ENCODE measurements at regions not wholly inside any gene's neighbourhood (a gene's known extent, or its start where the extent isn't known, plus 50 kb on each side); places are given as distances from the start of the nearest gene placed in this dataset.

GRCh38 chr17:70945386-70945785 is 776.1 kb downstream of the KCNJ2 start:
- dilution Hi-C loops (cut with MboI; ENCODE audit: extremely low pct_ligation_motif_present, low sequenced_read_pairs) (no loop called here), intact Hi-C loops (cut with micrococcal nuclease) (no loop called here)
- Histone ChIP-seq H3K9ac (replicated peaks; ENCODE audit: extremely low read depth, insufficient read depth, low read length) (no peak overlapping the region), H3K27me3 (ENCODE audit: control insufficient read depth in 2 of 2, insufficient read depth in 2 of 2, low read length in 2 of 2) (no peaks in the 10 kb centered on the region), H4K20me1 (replicated peaks; ENCODE audit: control insufficient read depth, extremely low read depth, insufficient read depth, low read length) (no peaks in the 10 kb centered on the region), H3K79me2 (ENCODE audit: control insufficient read depth, insufficient read depth, low read length) (no peaks in the 10 kb centered on the region), H3K4me3 (replicated peaks in 1 of 3; ENCODE audit: insufficient read depth in 1 of 3, low read depth in 1 of 3, low read length in 3 of 3) (no peak overlapping the region), H3K9me1 (replicated peaks; ENCODE audit: control insufficient read depth, extremely low read depth, insufficient read depth, low read length) (no peaks in the 10 kb centered on the region), H2AFZ (ENCODE audit: low read depth, low read length) (no peak overlapping the region), H3K4me1 (ENCODE audit: control insufficient read depth, extremely low read depth, insufficient read depth, low read length) (no peaks in the 10 kb centered on the region), H3K4me2 (ENCODE audit: insufficient read depth, low read length) (no peak overlapping the region), H3K9me3 (replicated peaks; ENCODE audit: control insufficient read depth, insufficient read depth, low read length) (no peaks in the 10 kb centered on the region), H3K36me3 (ENCODE audit: control insufficient read depth in 2 of 2, extremely low read depth in 1 of 2, insufficient read depth in 2 of 2, low read length in 2 of 2) (no peaks in the 10 kb centered on the region), H3K27ac (ENCODE audit: insufficient read depth, low read depth, low read length) (no peak overlapping the region)
- TF ChIP-seq, protein P1, sequence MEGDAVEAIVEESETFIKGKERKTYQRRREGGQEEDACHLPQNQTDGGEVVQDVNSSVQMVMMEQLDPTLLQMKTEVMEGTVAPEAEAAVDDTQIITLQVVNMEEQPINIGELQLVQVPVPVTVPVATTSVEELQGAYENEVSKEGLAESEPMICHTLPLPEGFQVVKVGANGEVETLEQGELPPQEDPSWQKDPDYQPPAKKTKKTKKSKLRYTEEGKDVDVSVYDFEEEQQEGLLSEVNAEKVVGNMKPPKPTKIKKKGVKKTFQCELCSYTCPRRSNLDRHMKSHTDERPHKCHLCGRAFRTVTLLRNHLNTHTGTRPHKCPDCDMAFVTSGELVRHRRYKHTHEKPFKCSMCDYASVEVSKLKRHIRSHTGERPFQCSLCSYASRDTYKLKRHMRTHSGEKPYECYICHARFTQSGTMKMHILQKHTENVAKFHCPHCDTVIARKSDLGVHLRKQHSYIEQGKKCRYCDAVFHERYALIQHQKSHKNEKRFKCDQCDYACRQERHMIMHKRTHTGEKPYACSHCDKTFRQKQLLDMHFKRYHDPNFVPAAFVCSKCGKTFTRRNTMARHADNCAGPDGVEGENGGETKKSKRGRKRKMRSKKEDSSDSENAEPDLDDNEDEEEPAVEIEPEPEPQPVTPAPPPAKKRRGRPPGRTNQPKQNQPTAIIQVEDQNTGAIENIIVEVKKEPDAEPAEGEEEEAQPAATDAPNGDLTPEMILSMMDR (IDR thresholded peaks at IDR 0.05; ENCODE audit: extremely low read depth in 1 of 2, insufficient read depth in 1 of 2, low read depth in 1 of 2, low read length in 2 of 2): no peak
- TF ChIP-seq POLR2A (IDR thresholded peaks at IDR 0.05; ENCODE audit: low read depth, low read length) (no peak), JUN (IDR thresholded peaks at IDR 0.05; ENCODE audit: borderline replicate concordance, insufficient read depth, insufficient read length, low read depth) (no peak), MYC (IDR thresholded peaks at IDR 0.05; ENCODE audit: low read depth, low read length) (no peak), GATA2 (IDR thresholded peaks at IDR 0.05; ENCODE audit: insufficient read depth, insufficient read length, low read depth, low read length) (no peak), FOS (IDR thresholded peaks at IDR 0.05; ENCODE audit: borderline replicate concordance, insufficient read depth, low read length) (no peak), EZH2 (IDR thresholded peaks at IDR 0.05; ENCODE audit: borderline replicate concordance, low read depth, low read length, severe bottlenecking) (no peak), POLR2AphosphoS5 (IDR thresholded peaks at IDR 0.05; ENCODE audit: insufficient read depth, low read depth, low read length) (no peak)
- TF ChIP-seq, protein P2, sequence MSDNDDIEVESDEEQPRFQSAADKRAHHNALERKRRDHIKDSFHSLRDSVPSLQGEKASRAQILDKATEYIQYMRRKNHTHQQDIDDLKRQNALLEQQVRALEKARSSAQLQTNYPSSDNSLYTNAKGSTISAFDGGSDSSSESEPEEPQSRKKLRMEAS (IDR thresholded peaks at IDR 0.05; ENCODE audit: insufficient read depth, insufficient read length): no peak
- no TSS peak for BruUV-seq (replicated peaks)
- FAIRE-seq: no peak
- CTCF ChIA-PET: interaction anchor here (1.4 kb wide), 1 partner anchor 20 kb away, joined by 4 read pairs; no protein-coding TSS in a partner anchor
- POLR2A ChIA-PET: no interaction called here
- DNase-seq (ENCODE audit: low read depth, low spot score): no peak

Data from endothelial cell of umbilical vein (primary cell).